PFSK-1 (cell line): ENCODE measurements at regions not wholly inside any gene's neighbourhood (a gene's known extent, or its start where the extent isn't known, plus 50 kb on each side); places are given as distances from the start of the nearest gene placed in this dataset.

Experiments used
- FOXP2 ChIP-seq: optimal IDR thresholded peaks from 2 replicates; pipeline ENCODE3; 2011; ENCODE audit warnings: borderline replicate concordance, control low read depth, inconsistent platforms; ENCODE audit not compliant: insufficient read depth; ENCODE audit errors: extremely low read length, extremely low read depth
- POLR2AphosphoS5 ChIP-seq: IDR thresholded peaks from 2 replicates; pipeline ENCODE4 v1.6.1; 2012; ENCODE audit warnings: low read depth, mild to moderate bottlenecking, control low read depth, low read length, moderate library complexity
- SIN3A ChIP-seq: IDR thresholded peaks from 2 replicates; pipeline ENCODE4 v1.6.1; 2012; ENCODE audit warnings: mild to moderate bottlenecking, low read length, moderate library complexity, borderline replicate concordance; ENCODE audit not compliant: insufficient read depth
- TAF1 ChIP-seq: IDR thresholded peaks from 2 replicates; pipeline ENCODE4 v1.6.1; 2012; ENCODE audit warnings: low read length, control low read depth, borderline replicate concordance; ENCODE audit not compliant: insufficient read depth
- TF ChIP-seq, protein P1 (sequence below), 2 experiments: IDR thresholded peaks; 2 replicates each; pipeline versions ENCODE4 v1.6.1 to v1.8.0; 2011 to 2012; ENCODE audit warnings: low read depth in 2 of 2, low read length in 2 of 2, control low read depth in 1 of 2, inconsistent platforms in 1 of 2, mild to moderate bottlenecking in 1 of 2, moderate library complexity in 1 of 2; ENCODE audit not compliant: insufficient read depth in 1 of 2

DNA sequence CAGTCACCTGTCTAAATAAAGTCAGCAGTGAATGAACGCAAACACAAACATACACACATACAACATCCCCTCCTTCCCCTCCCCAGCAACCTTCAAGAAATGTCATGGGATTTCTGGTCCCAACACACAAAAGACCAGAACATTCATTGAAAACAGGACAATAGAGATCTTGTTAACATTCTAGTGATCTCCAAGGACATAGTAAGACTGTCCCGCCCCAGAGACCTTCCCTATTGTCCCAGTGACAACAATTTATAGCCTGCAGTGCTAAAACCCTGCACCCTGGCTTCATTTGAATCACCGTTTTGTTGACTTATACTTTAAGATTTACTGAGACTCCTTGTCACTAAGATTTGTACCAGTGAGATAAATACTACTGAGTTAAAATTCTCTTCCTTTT is 143.9 kb upstream of the NOX3 start:
- TF ChIP-seq SIN3A (no peak), FOXP2 (no peak), POLR2AphosphoS5 (no peak), TAF1 (no peak)
- TF ChIP-seq, protein P1, sequence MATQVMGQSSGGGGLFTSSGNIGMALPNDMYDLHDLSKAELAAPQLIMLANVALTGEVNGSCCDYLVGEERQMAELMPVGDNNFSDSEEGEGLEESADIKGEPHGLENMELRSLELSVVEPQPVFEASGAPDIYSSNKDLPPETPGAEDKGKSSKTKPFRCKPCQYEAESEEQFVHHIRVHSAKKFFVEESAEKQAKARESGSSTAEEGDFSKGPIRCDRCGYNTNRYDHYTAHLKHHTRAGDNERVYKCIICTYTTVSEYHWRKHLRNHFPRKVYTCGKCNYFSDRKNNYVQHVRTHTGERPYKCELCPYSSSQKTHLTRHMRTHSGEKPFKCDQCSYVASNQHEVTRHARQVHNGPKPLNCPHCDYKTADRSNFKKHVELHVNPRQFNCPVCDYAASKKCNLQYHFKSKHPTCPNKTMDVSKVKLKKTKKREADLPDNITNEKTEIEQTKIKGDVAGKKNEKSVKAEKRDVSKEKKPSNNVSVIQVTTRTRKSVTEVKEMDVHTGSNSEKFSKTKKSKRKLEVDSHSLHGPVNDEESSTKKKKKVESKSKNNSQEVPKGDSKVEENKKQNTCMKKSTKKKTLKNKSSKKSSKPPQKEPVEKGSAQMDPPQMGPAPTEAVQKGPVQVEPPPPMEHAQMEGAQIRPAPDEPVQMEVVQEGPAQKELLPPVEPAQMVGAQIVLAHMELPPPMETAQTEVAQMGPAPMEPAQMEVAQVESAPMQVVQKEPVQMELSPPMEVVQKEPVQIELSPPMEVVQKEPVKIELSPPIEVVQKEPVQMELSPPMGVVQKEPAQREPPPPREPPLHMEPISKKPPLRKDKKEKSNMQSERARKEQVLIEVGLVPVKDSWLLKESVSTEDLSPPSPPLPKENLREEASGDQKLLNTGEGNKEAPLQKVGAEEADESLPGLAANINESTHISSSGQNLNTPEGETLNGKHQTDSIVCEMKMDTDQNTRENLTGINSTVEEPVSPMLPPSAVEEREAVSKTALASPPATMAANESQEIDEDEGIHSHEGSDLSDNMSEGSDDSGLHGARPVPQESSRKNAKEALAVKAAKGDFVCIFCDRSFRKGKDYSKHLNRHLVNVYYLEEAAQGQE (IDR thresholded peaks at IDR 0.05; ENCODE audit: insufficient read depth in 1 of 2, low read depth in 2 of 2, low read length in 2 of 2) = no peak

DNA sequence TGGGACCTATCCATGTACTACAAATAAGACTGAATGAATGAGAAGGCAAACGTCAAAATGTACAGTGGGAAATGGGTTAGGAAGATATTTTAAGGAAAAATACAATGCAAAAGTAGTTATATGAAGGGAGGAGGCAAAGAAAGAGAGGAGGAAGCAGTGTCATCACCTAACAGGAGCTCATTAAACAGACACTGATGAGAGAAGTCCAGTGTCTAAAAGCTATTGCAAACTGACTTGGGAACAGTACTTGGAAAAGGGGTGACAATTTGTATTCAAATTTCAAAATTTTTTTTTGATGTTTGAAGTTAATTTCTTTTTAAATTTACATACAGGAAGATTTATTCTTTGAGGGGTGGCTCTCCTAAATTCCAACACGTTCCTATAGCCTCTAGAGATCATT is 143.5 kb upstream of the NOX3 start:
- TF ChIP-seq TAF1 = no peak
- TF ChIP-seq SIN3A = no peak
- TF ChIP-seq POLR2AphosphoS5 = no peak
- TF ChIP-seq FOXP2 = no peak
- TF ChIP-seq, protein P1 (IDR thresholded peaks at IDR 0.05; ENCODE audit: insufficient read depth in 1 of 2, low read depth in 2 of 2, low read length in 2 of 2) = no peak

DNA sequence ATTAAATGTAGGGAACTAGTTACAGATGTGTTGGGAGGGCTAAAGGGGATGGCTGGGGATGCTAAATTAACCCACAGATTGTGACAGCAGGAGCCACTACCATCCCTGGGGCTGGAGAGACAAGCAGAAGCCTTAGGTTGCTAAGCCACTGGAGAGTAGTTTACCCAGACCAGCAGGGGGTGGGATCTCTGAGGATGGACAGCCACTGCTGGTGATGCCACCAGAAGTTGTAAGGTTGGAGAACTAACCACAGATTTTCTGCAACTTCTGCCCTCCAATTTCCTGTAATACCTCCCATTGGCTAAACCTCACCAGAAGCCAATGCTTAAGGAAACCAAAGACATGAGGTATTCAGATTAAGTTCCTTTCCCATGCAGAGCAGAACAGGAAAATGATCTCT is 139.6 kb upstream of the NOX3 start:
- TF ChIP-seq SIN3A (no peak), POLR2AphosphoS5 (no peak), FOXP2 (no peak), TAF1 (no peak)
- TF ChIP-seq, protein P1 (IDR thresholded peaks at IDR 0.05; ENCODE audit: insufficient read depth in 1 of 2, low read depth in 2 of 2, low read length in 2 of 2) = no peak

DNA sequence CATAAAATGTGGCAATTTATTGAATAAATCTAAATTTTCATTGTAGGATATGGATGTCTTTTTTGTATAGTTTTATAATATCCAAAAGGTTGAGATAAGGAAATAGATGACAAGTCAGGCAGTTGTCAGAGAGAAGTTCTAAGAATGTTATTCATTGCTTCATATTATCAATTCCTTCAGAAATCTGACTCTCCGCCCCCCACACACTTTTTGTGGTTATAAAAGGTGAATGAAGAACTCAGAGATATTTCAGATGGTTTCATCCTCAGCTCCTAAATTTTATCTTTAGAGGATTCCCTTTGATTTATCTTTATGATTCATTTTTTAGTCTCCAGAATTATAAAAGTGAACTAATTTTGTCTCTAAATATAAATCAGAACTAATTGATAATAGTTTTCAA is 136.1 kb upstream of the NOX3 start:
- TF ChIP-seq POLR2AphosphoS5 (no peak), FOXP2 (no peak), TAF1 (no peak), SIN3A (no peak)
- TF ChIP-seq, protein P1 (IDR thresholded peaks at IDR 0.05; ENCODE audit: insufficient read depth in 1 of 2, low read depth in 2 of 2, low read length in 2 of 2) = no peak

DNA sequence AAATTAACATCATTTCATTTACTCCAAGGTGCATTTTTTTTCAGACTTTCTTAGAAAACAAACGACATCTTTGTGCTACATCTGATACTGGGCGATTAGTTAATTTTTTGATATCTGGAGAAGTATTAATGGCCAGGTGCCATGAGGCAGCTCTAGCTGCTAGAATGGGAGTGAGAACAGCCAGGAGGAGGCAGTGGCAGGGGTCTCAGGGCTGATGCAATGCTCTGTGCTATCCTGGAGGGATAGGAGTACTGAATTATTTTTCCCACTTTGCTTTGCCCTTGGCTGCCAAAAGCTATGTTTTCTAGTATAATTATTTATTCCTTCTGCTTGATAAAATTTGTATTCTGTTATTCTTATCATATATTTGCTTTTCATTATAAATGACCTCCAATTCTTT is 133.6 kb upstream of the NOX3 start:
- TF ChIP-seq SIN3A = no peak
- TF ChIP-seq POLR2AphosphoS5 = no peak
- no peak for TF ChIP-seq FOXP2
- no peak for TF ChIP-seq TAF1
- TF ChIP-seq, protein P1 (IDR thresholded peaks at IDR 0.05; ENCODE audit: insufficient read depth in 1 of 2, low read depth in 2 of 2, low read length in 2 of 2) = no peak
